GM10266 (cell line): ENCODE measurements at regions not wholly inside any gene's neighbourhood (a gene's known extent, or its start where the extent isn't known, plus 50 kb on each side); places are given as distances from the start of the nearest gene placed in this dataset.

ENCODE experiments used
- DNase-seq: peaks from one replicate; pipeline ENCODE4 v3.0.0; 2012; ENCODE audit errors: extremely low spot score
- TF ChIP-seq, protein P1 (sequence below): IDR thresholded peaks from 2 replicates; pipeline ENCODE4 v1.5.1; 2012; ENCODE audit warnings: mild to moderate bottlenecking, low read depth; ENCODE audit not compliant: control insufficient read depth, insufficient read depth; ENCODE audit errors: missing control alignments

DNA sequence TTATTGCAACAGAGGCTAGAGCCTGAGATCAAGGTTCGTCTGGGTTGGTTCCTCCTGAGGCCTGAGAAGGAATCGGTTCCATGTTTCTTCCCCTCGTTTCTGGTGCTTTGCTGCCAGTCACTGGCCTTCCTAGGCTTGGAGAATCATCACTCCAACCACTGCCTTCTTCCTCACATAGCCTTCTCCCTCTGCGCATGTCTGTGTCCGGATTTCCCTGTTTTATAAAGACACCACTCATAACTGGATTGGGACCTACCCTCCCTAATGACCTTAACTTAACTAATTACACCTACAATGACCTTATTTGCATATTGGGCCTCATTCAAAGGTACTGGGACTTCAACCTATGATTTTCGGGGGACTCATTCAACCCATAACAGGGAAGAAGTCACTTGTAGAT lies 119.8 kb upstream of the CCDC68 start:
- DNase-seq = no peak
- TF ChIP-seq, protein P1, sequence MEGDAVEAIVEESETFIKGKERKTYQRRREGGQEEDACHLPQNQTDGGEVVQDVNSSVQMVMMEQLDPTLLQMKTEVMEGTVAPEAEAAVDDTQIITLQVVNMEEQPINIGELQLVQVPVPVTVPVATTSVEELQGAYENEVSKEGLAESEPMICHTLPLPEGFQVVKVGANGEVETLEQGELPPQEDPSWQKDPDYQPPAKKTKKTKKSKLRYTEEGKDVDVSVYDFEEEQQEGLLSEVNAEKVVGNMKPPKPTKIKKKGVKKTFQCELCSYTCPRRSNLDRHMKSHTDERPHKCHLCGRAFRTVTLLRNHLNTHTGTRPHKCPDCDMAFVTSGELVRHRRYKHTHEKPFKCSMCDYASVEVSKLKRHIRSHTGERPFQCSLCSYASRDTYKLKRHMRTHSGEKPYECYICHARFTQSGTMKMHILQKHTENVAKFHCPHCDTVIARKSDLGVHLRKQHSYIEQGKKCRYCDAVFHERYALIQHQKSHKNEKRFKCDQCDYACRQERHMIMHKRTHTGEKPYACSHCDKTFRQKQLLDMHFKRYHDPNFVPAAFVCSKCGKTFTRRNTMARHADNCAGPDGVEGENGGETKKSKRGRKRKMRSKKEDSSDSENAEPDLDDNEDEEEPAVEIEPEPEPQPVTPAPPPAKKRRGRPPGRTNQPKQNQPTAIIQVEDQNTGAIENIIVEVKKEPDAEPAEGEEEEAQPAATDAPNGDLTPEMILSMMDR = no peak

DNA sequence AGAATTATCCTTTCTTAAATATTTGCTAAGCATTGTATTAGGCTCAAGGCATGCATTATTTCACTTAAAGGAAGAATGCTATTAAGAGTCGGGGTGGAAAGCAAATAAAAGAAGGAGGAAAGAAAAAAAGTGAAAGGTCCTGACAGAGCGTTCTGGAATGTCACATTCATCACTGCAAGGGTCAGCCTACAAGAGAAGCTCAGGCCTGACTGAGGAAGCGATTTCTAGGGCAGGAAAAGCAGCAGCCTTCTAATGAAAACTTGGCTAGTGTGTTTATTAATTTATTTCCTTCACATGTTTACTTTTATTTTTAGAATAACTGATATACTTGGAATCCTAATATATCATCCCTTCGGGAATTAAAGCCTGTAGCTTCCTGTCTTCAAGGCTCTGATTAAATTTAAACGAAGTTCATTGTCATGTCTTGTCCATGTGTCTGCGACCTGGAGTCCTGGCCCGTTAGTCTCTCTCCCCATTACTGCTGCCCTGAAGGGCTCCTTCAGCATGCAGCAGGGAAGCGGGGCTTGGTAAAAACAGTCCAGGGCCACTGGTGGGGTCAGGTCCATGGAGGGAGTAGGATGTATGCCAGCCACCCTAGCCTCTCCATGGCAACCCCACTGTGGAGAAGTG lies 119.2 kb upstream of the CCDC68 start:
- no peak for DNase-seq
- TF ChIP-seq, protein P1 = no peak

DNA sequence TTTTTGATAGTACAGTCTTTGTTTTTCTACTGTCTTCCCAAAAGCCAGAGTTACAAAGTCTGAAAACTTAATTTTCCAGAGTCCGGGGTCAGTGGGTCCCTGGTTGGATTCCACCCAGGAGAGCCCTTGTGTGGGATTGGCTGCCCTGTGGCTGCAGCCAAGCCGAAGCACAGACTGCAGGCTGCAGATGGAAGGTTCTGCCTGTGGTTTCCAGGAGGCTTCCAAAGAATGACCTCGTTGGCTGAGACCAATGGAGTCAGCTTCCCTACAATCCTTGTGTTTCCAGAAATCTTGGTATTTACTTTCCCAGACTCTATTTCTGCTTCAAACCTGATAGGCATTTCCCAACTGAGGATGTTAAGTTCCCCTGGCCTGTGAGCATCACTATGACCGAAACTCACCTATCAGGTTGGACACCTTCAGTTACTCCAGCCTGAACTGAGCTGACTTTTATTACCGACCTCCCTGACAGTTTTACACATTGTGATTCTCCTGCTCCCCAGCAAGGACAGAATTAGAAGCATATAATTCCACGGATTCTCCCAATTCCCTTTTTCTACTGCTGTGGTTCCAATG lies 117.5 kb upstream of the CCDC68 start:
- DNase-seq = no peak

DNA sequence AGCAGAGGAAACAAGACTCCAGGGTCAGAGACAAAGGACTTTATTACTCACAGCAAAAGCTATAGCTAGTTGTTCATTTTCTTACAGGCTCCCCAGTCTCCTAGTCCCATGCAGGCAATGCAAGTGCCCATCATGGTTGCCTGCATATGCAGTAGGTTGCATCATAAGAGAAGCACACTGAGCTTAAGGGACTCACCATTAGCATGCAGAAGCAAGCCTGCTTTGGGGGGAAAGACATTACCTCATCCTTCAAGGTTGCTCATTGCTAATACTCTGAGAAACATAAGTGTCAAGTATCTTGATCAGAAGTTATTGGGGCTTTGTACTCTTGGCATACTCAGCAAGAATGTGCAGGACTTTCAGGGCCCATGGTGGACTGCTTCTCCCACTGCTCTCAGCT lies 114.6 kb upstream of the CCDC68 start:
- TF ChIP-seq, protein P1 = no peak

More for the DNA sequence above, 117.5 kb upstream of the CCDC68 start:
- TF ChIP-seq, protein P1 = no peak

DNA sequence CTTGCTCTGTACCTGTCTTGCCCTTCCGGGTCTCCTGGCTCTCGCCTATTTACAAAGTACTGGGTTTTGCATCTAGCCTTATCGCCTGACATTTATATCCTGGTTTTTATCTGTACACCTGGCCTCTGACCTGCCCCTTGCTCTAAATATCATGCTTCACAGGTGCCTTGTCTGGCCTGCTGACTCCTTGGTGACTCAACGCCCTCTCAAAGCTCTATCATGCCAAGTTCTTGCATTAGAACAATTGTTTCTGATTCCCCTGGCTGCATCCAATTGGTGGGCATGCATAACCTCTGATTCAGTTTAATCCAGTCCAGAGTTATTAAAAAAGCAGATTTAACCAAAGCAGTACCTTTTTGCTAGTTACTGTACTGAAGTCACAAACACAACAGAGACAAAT lies 113.9 kb upstream of the CCDC68 start:
- TF ChIP-seq, protein P1 = no peak
- DNase-seq = no peak

More for the DNA sequence above, 114.6 kb upstream of the CCDC68 start:
- DNase-seq = no peak

DNA sequence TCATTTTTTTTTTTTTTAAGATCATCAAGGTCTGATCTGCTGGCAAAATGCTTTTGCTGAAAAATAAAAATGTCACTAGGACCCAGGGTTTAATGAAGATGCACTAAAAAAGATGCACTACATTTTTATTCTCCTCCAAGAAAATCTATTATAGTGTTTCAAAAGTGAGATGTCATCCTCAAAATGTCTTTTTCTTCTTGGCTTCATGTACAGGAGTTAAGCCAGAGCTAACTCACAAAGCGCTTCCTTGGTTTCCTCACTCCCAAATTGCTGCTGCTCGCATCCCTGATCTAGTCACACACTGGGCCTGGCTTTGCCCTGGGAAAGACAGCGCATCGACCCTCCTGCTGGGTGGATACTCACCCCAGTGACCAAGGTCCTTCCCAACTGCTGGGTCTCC lies 113.4 kb upstream of the CCDC68 start:
- TF ChIP-seq, protein P1 = no peak
- DNase-seq = no peak

DNA sequence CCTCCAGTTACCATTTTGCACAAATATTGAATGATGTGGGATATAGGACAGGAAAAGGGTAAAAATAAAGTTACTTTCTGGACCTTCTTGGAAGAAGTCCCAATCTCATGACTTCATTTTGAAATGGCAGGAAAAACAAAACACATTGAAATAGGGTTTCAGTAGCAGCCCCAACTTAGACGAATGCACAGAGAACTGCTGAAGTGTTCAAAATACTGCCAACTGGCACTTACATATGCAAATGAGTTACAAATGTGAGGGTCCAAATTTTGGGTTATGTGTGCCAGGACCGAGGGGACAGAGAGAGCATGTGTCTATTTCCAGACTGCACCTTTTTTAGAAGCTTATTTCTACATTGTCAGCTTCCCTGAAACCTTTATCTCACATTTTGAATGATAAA lies 112.9 kb upstream of the CCDC68 start:
- TF ChIP-seq, protein P1 = no peak
- no peak for DNase-seq
